ENCODE measurements at regions not wholly inside any gene's neighbourhood (a gene's known extent, or its start where the extent isn't known, plus 50 kb on each side); places are given as distances from the start of the nearest gene placed in this dataset.
"Not testable (repeated sequence)": the region's sequence is repeated elsewhere in the genome, so short reads cannot be mapped to it uniquely, and the experiment has no call there.

GRCh38 chr2:42999391-42999841 is 207.0 kb upstream of the HAAO start:
- Histone ChIP-seq H2AFZ (ENCODE audit: low read length) (no peak overlapping the region), H3K79me2 (ENCODE audit: insufficient read depth, low read length) (no peaks in the 10 kb centered on the region), H4K20me1 (ENCODE audit: insufficient read depth, low read length) (no peaks in the 10 kb centered on the region), H3K9me3 (ENCODE audit: low read depth, low read length) (no peaks in the 10 kb centered on the region), H3K4me3 (ENCODE audit: insufficient read depth, low read length) (no peak overlapping the region), H3K27ac (ENCODE audit: low read depth, low read length) (no peak overlapping the region), H3K36me3 (ENCODE audit: insufficient read depth, low read length) (no peaks in the 10 kb centered on the region), H3K4me1 (ENCODE audit: insufficient read depth, low read length) (no peaks in the 10 kb centered on the region), H3K27me3 (ENCODE audit: insufficient read depth, low read length) (no peaks in the 10 kb centered on the region), H3K4me2 (ENCODE audit: insufficient read depth, low read length) (no peak overlapping the region)
- TF ChIP-seq CTCF (IDR thresholded peaks at IDR 0.05; ENCODE audit: extremely low read depth, low read depth, low read length): no peak
- DNase-seq (ENCODE audit: insufficient read length, low spot score, missing footprints): no peak

GRCh38 chr2:42998721-42999120 is 206.3 kb upstream of the HAAO start:
- DNase-seq (ENCODE audit: insufficient read length, low spot score, missing footprints): no peak
- no peak for TF ChIP-seq CTCF (IDR thresholded peaks at IDR 0.05; ENCODE audit: extremely low read depth, low read depth, low read length)
- Histone ChIP-seq H3K27me3 (ENCODE audit: insufficient read depth, low read length) (no peaks in the 10 kb centered on the region), H3K4me2 (ENCODE audit: insufficient read depth, low read length) (no peak overlapping the region), H3K9me3 (ENCODE audit: low read depth, low read length) (no peaks in the 10 kb centered on the region), H3K79me2 (ENCODE audit: insufficient read depth, low read length) (no peaks in the 10 kb centered on the region), H4K20me1 (ENCODE audit: insufficient read depth, low read length) (no peaks in the 10 kb centered on the region), H3K27ac (ENCODE audit: low read depth, low read length) (no peak overlapping the region), H3K36me3 (ENCODE audit: insufficient read depth, low read length) (no peaks in the 10 kb centered on the region), H2AFZ (ENCODE audit: low read length) (no peak overlapping the region), H3K4me3 (ENCODE audit: insufficient read depth, low read length) (no peak overlapping the region), H3K4me1 (ENCODE audit: insufficient read depth, low read length) (no peaks in the 10 kb centered on the region)

GRCh38 chr2:42996528-42996927 is 204.1 kb upstream of the HAAO start:
- H3K9me3 ChIP-seq (ENCODE audit: low read depth, low read length): no peaks in the 10 kb centered on the region
- DNase-seq (ENCODE audit: insufficient read length, low spot score, missing footprints): no peak
- H3K27ac ChIP-seq (ENCODE audit: low read depth, low read length): no peak overlapping the region
- H4K20me1 ChIP-seq (ENCODE audit: insufficient read depth, low read length): no peaks in the 10 kb centered on the region
- no peak overlapping the region for H3K4me3 ChIP-seq (ENCODE audit: insufficient read depth, low read length)
- no peaks in the 10 kb centered on the region for H3K27me3 ChIP-seq (ENCODE audit: insufficient read depth, low read length)
- no peak overlapping the region for H2AFZ ChIP-seq (ENCODE audit: low read length)
- H3K4me2 ChIP-seq (ENCODE audit: insufficient read depth, low read length): no peak overlapping the region
- no peaks in the 10 kb centered on the region for H3K36me3 ChIP-seq (ENCODE audit: insufficient read depth, low read length)
- H3K79me2 ChIP-seq (ENCODE audit: insufficient read depth, low read length): no peaks in the 10 kb centered on the region
- TF ChIP-seq CTCF (IDR thresholded peaks at IDR 0.05; ENCODE audit: extremely low read depth, low read depth, low read length): no peak
- H3K4me1 ChIP-seq (ENCODE audit: insufficient read depth, low read length): no peaks in the 10 kb centered on the region

GRCh38 chr2:42995752-42996422 is 203.5 kb upstream of the HAAO start:
- no peak for DNase-seq (ENCODE audit: insufficient read length, low spot score, missing footprints)
- TF ChIP-seq CTCF (IDR thresholded peaks at IDR 0.05; ENCODE audit: extremely low read depth, low read depth, low read length): no peak

GRCh38 chr2:42989283-42990081 is 197.1 kb upstream of the HAAO start:
- not testable (repeated sequence) for H3K36me3 ChIP-seq (ENCODE audit: insufficient read depth, low read length); H2AFZ ChIP-seq (ENCODE audit: low read length); DNase-seq (ENCODE audit: insufficient read length, low spot score, missing footprints); H3K4me2 ChIP-seq (ENCODE audit: insufficient read depth, low read length); H3K4me1 ChIP-seq (ENCODE audit: insufficient read depth, low read length); H4K20me1 ChIP-seq (ENCODE audit: insufficient read depth, low read length); H3K9me3 ChIP-seq (ENCODE audit: low read depth, low read length); H3K79me2 ChIP-seq (ENCODE audit: insufficient read depth, low read length); H3K27ac ChIP-seq (ENCODE audit: low read depth, low read length); H3K27me3 ChIP-seq (ENCODE audit: insufficient read depth, low read length); H3K4me3 ChIP-seq (ENCODE audit: insufficient read depth, low read length)

More at GRCh38 chr2:42995752-42996422, 203.5 kb upstream of the HAAO start:
- Histone ChIP-seq H3K27me3 (ENCODE audit: insufficient read depth, low read length) (no peaks in the 10 kb centered on the region), H3K4me2 (ENCODE audit: insufficient read depth, low read length) (no peak overlapping the region), H3K4me1 (ENCODE audit: insufficient read depth, low read length) (no peaks in the 10 kb centered on the region), H3K27ac (ENCODE audit: low read depth, low read length) (no peak overlapping the region), H4K20me1 (ENCODE audit: insufficient read depth, low read length) (no peaks in the 10 kb centered on the region), H3K36me3 (ENCODE audit: insufficient read depth, low read length) (no peaks in the 10 kb centered on the region), H2AFZ (ENCODE audit: low read length) (no peak overlapping the region), H3K79me2 (ENCODE audit: insufficient read depth, low read length) (no peaks in the 10 kb centered on the region), H3K9me3 (ENCODE audit: low read depth, low read length) (no peaks in the 10 kb centered on the region), H3K4me3 (ENCODE audit: insufficient read depth, low read length) (no peak overlapping the region)

GRCh38 chr2:42988055-42988454 is 195.7 kb upstream of the HAAO start:
- not testable (repeated sequence) for H2AFZ ChIP-seq (ENCODE audit: low read length); H3K4me3 ChIP-seq (ENCODE audit: insufficient read depth, low read length); H3K79me2 ChIP-seq (ENCODE audit: insufficient read depth, low read length); H3K36me3 ChIP-seq (ENCODE audit: insufficient read depth, low read length); H3K27me3 ChIP-seq (ENCODE audit: insufficient read depth, low read length); H3K4me1 ChIP-seq (ENCODE audit: insufficient read depth, low read length); H3K27ac ChIP-seq (ENCODE audit: low read depth, low read length); H4K20me1 ChIP-seq (ENCODE audit: insufficient read depth, low read length); DNase-seq (ENCODE audit: insufficient read length, low spot score, missing footprints); H3K9me3 ChIP-seq (ENCODE audit: low read depth, low read length); H3K4me2 ChIP-seq (ENCODE audit: insufficient read depth, low read length)

Measured in osteoblast (primary cell).